K562 (cell line): ENCODE measurements at regions not wholly inside any gene's neighbourhood (a gene's known extent, or its start where the extent isn't known, plus 50 kb on each side); places are given as distances from the start of the nearest gene placed in this dataset.

Source experiments
- ATAC-seq: fragments of 200-7000 bp; cut with Tn5 transposase; 3 replicates; pipeline ENCODE4 v1.9.1; 2020; ENCODE audit warnings: moderate library complexity
- BruUV-seq: library from RNA; stranded (reverse); fragments of 400-500 nt; replicated peaks from 2 replicates; lab custom pipeline; 2021; lab: Mats Ljungman, UMichigan
- CTCF ChIA-PET: fragments of 300-600 bp; formaldehyde crosslinking; extraction: SDS; loops from one replicate; lab custom pipeline; 2021; ENCODE audit warnings: low intra/inter-chr PET ratio; lab: Yijun Ruan, JAX
- POLR2A ChIA-PET: fragments of 300-600, 350-650 bp; sonication (Branson Sonifier 250); formaldehyde crosslinking; extraction: SDS; loops from one replicate; lab custom pipeline; 2021; ENCODE audit warnings: antibody characterized with exemption, inconsistent platforms; lab: Yijun Ruan, JAX
- DNase-seq, 4 experiments: peaks; one replicate each; pipeline versions ENCODE4 v3.0.0 to v3.0.0-alpha.2; 2011 to 2018; ENCODE audit warnings: low spot score in 3 of 4, mixed read lengths in 3 of 4; ENCODE audit errors: extremely low read depth in 1 of 4
- FAIRE-seq: peaks from 2 replicates; lab custom pipeline; 2011; peaks lifted over from hg19 to GRCh38; lab: Jason Lieb, UNC
- H2AFZ ChIP-seq: 2 replicates; pipeline ENCODE4 v1.6.0; 2011; ENCODE audit warnings: low read depth, low read length, control low read depth, inconsistent platforms
- H3K27ac ChIP-seq: fragments of 200-600 bp; 3 replicates; pipeline ENCODE4 v1.8.0; 2011; ENCODE audit warnings: low read depth, mild to moderate bottlenecking, control low read depth, inconsistent platforms, low read length, moderate library complexity, mixed read lengths; ENCODE audit errors: extremely low read depth
- H3K27me3 ChIP-seq, 2 experiments: fragments of 300-600 bp in 1 of 2; 2 replicates in 1 of 2; 3 replicates in 1 of 2; pipeline versions ENCODE4 v1.6.0 to v1.8.0; 2011; ENCODE audit warnings: inconsistent platforms in 2 of 2, low read length in 2 of 2, mild to moderate bottlenecking in 1 of 2, mixed read lengths in 1 of 2, moderate library complexity in 1 of 2; ENCODE audit not compliant: control insufficient read depth in 2 of 2, insufficient read depth in 2 of 2
- H3K36me3 ChIP-seq: fragments of 300-600 bp; 3 replicates; pipeline ENCODE4 v1.8.0; 2011; ENCODE audit warnings: mild to moderate bottlenecking, low read length, inconsistent platforms; ENCODE audit not compliant: control insufficient read depth, insufficient read depth
- H3K4me1 ChIP-seq, 2 experiments: fragments of 200-600 bp in 1 of 2; replicated peaks in 1 of 2; 2 replicates in 1 of 2; 3 replicates in 1 of 2; pipeline versions ENCODE4 v1.5.1 to v1.8.0; 2011; ENCODE audit warnings: inconsistent platforms in 2 of 2, low read length in 2 of 2, mild to moderate bottlenecking in 1 of 2, mixed read lengths in 1 of 2, moderate library complexity in 1 of 2; ENCODE audit not compliant: control insufficient read depth in 2 of 2, insufficient read depth in 2 of 2
- H3K4me2 ChIP-seq: 2 replicates; pipeline ENCODE4 v1.6.1; 2011; ENCODE audit warnings: low read length, control low read depth, inconsistent platforms, mixed read lengths; ENCODE audit not compliant: insufficient read depth
- H3K4me3 ChIP-seq: fragments of 200-600 bp; sonication (generic), shearing (Covaris generic); 2 replicates; pipeline ENCODE4 v1.5.1; 2016; ENCODE audit warnings: control low read depth, inconsistent platforms
- H3K79me2 ChIP-seq: fragments of 200-600 bp; 3 replicates; pipeline ENCODE4 v1.8.0; 2011; ENCODE audit warnings: low read length, inconsistent platforms; ENCODE audit not compliant: control insufficient read depth, insufficient read depth
- H3K9ac ChIP-seq, 2 experiments: 2 replicates each; pipeline versions ENCODE4 v1.6.0 to v1.6.1; 2011; ENCODE audit warnings: low read depth in 2 of 2, low read length in 2 of 2, control low read depth in 1 of 2, inconsistent platforms in 1 of 2, mild to moderate bottlenecking in 1 of 2, mixed read lengths in 1 of 2; ENCODE audit not compliant: insufficient read depth in 1 of 2
- H3K9me1 ChIP-seq: one replicate; pipeline ENCODE4 v1.6.0; 2011; ENCODE audit warnings: inconsistent platforms, mild to moderate bottlenecking, low read length, moderate library complexity; ENCODE audit not compliant: control insufficient read depth, insufficient read depth
- H3K9me3 ChIP-seq: replicated peaks from 2 replicates; pipeline ENCODE4 v1.5.1; 2011; ENCODE audit warnings: low read depth, low read length, inconsistent platforms; ENCODE audit not compliant: control insufficient read depth, insufficient read depth
- H4K20me1 ChIP-seq: replicated peaks from 2 replicates; pipeline ENCODE4 v1.6.1; 2011; ENCODE audit warnings: low read length, inconsistent platforms, mixed read lengths; ENCODE audit not compliant: control insufficient read depth, insufficient read depth
- BMI1 ChIP-seq: fragments of 150-350 bp; IDR thresholded peaks from 2 replicates; pipeline ENCODE4 v1.6.1; 2014; ENCODE audit warnings: low read length
- HMGN3 ChIP-seq: IDR thresholded peaks from 2 replicates; pipeline ENCODE4 v1.6.1; 2011; ENCODE audit warnings: borderline replicate concordance, low read depth, mild to moderate bottlenecking, mixed read lengths, low read length; ENCODE audit not compliant: insufficient read length; ENCODE audit errors: extremely low read depth
- JUN ChIP-seq, 2 experiments: sonication (generic) in 1 of 2; formaldehyde crosslinking in 1 of 2; IDR thresholded peaks; 2 replicates each; pipeline versions ENCODE4 v1.6.1 to v1.8.0; 2012 to 2022; ENCODE audit warnings: borderline replicate concordance in 2 of 2, mild to moderate bottlenecking in 2 of 2, improper control_type of control experiment in 1 of 2, low read depth in 1 of 2, low read length in 1 of 2, missing genetic modification reagents in 1 of 2
- NFRKB ChIP-seq: fragments of 450-650 bp; IDR thresholded peaks from 2 replicates; pipeline ENCODE4 v1.6.1; 2016; ENCODE audit warnings: low read depth
- SETDB1 ChIP-seq: IDR thresholded peaks from one replicate; pipeline ENCODE4 v1.6.1; 2012; ENCODE audit warnings: low read length, control low read depth, inconsistent platforms
- SMAD4 ChIP-seq: fragments of 250-450 bp; sonication (Bioruptor Pico); conservative IDR thresholded peaks from 2 replicates; pipeline ENCODE4 v1.8.0; 2021; ENCODE audit warnings: inconsistent platforms, mild to moderate bottlenecking, moderate library complexity
- TEAD1 ChIP-seq, 2 experiments: fragments of 450-650 bp in 1 of 2; sonication (generic) in 1 of 2; formaldehyde crosslinking; IDR thresholded peaks; 2 replicates each; pipeline versions ENCODE4 v1.4.0 to v1.8.0; 2020 to 2022; ENCODE audit warnings: mild to moderate bottlenecking in 2 of 2, missing genetic modification reagents in 1 of 2
- TOE1 ChIP-seq, 2 experiments: fragments of 450-650 bp in 1 of 2; sonication (generic) in 1 of 2; formaldehyde crosslinking in 1 of 2; IDR thresholded peaks; 2 replicates each; pipeline versions ENCODE4 v1.7.1 to v1.8.0; 2016 to 2022; ENCODE audit warnings: borderline replicate concordance in 2 of 2, mild to moderate bottlenecking in 2 of 2, antibody characterized with exemption in 1 of 2, inconsistent platforms in 1 of 2, low read depth in 1 of 2, missing genetic modification reagents in 1 of 2, moderate library complexity in 1 of 2
- WGBS: fragments of 100-300 bp; shearing (Covaris generic); methylation state at CpG from one replicate; pipeline ENCODE4 v1.1.6; 2016; ENCODE audit warnings: low coverage, mixed read lengths; ENCODE audit not compliant: insufficient coverage; ENCODE audit errors: missing lambda C conversion rate; 5-methylcytosine and 5-hydroxymethylcytosine counted together
- in situ Hi-C: fragments of 300-500 bp; cut with MboI; formaldehyde crosslinking; loops from 4 replicates; pipeline ENCODE4 v1.15.0; 2018; ENCODE audit warnings: inconsistent platforms, mixed read lengths
- intact Hi-C: fragments of 100-400 bp; cut with micrococcal nuclease; formaldehyde crosslinking; loops from 2 replicates; pipeline ENCODE4 v1.14.2; 2022
- TF ChIP-seq, protein P1 (sequence below): fragments of 250-450 bp; sonication (Bioruptor Pico); IDR thresholded peaks from 2 replicates; pipeline ENCODE4 v1.4.0; 2020; ENCODE audit warnings: borderline replicate concordance
- TF ChIP-seq, protein P2 (sequence below): sonication (generic); formaldehyde crosslinking; IDR thresholded peaks from 2 replicates; pipeline ENCODE4 v1.8.1; 2023; ENCODE audit warnings: missing genetic modification reagents, mild to moderate bottlenecking, borderline replicate concordance
- TF ChIP-seq, protein P3 (sequence below): fragments of 250-450 bp; sonication (Bioruptor Pico); IDR thresholded peaks from 2 replicates; pipeline ENCODE4 v1.8.0; 2022; ENCODE audit warnings: moderate library complexity, mild to moderate bottlenecking, inconsistent platforms

DNA sequence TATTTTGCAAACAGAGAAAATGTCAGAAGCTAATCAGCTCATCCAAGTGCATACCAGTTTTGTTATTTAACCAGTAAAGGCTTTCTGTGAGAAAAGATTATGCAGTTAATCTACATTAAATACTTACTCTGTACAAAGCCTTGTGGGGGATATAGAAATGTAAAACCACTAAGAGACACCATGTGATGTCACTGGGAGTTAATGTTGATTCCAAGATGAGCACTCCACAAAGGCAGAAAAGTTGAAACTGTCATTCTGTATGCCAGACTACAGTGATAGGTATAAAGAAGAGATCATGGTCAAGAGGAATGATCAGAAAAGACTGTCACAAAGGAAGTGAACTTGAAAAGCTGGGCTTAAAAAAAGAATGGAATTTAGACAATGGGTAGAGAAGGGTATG is 100.3 kb upstream of the SGIP1 start (continued):
- TF ChIP-seq SETDB1 (no peak), SMAD4 (CRISPR knock-in tag) (no peak), TEAD1 (CRISPR knock-in tag; IDR thresholded peaks at IDR 0.05) (no peak), NFRKB (no peak)

DNA sequence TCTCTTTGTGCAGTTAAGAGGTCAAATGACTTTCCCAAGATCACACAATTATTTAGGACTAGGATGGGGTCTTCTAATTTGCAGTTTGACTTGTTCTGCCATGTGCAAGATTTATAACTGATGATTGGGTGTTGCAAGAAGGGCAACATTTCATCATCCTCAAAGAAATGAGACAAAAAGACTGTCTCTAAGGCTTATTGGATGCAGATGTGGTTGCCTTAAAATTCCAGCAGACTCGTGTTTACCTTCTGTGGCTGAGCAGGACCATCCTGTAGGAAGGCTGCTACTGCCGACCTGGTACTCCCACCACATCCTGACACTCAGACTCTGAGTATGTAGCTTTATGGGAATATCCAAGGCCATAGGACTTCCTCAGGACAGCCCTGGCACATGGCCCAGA is 99.9 kb upstream of the SGIP1 start:
- no TSS peak for BruUV-seq
- POLR2A ChIA-PET, result no interaction called here

More for the DNA sequence above, 99.9 kb upstream of the SGIP1 start:
- Histone ChIP-seq H3K9ac (no peak overlapping the region), H3K4me2 (no peak overlapping the region), H2AFZ (no peak overlapping the region), H3K9me1 (no peaks in the 10 kb centered on the region), H3K4me1 (no peaks in the 10 kb centered on the region), H4K20me1 (no peaks in the 10 kb centered on the region), H3K9me3 (no peaks in the 10 kb centered on the region), H3K4me3 (no peak overlapping the region), H3K27ac (no peak overlapping the region), H3K79me2 (no peaks in the 10 kb centered on the region), H3K27me3 (no peaks in the 10 kb centered on the region), H3K36me3 (no peaks in the 10 kb centered on the region)
- WGBS, result 0% methylated on average over 2 of the region's 2 CpGs
- no peak for DNase-seq
- TF ChIP-seq, protein P1, sequence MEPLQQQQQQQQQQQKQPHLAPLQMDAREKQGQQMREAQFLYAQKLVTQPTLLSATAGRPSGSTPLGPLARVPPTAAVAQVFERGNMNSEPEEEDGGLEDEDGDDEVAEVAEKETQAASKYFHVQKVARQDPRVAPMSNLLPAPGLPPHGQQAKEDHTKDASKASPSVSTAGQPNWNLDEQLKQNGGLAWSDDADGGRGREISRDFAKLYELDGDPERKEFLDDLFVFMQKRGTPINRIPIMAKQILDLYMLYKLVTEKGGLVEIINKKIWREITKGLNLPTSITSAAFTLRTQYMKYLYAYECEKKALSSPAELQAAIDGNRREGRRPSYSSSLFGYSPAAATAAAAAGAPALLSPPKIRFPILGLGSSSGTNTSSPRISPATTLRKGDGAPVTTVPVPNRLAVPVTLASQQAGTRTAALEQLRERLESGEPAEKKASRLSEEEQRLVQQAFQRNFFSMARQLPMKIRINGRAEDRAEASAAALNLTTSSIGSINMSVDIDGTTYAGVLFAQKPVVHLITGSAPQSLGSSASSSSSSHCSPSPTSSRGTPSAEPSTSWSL (CRISPR knock-in tag), result no peak
- no peak for TF ChIP-seq HMGN3
- TF ChIP-seq, protein P2, sequence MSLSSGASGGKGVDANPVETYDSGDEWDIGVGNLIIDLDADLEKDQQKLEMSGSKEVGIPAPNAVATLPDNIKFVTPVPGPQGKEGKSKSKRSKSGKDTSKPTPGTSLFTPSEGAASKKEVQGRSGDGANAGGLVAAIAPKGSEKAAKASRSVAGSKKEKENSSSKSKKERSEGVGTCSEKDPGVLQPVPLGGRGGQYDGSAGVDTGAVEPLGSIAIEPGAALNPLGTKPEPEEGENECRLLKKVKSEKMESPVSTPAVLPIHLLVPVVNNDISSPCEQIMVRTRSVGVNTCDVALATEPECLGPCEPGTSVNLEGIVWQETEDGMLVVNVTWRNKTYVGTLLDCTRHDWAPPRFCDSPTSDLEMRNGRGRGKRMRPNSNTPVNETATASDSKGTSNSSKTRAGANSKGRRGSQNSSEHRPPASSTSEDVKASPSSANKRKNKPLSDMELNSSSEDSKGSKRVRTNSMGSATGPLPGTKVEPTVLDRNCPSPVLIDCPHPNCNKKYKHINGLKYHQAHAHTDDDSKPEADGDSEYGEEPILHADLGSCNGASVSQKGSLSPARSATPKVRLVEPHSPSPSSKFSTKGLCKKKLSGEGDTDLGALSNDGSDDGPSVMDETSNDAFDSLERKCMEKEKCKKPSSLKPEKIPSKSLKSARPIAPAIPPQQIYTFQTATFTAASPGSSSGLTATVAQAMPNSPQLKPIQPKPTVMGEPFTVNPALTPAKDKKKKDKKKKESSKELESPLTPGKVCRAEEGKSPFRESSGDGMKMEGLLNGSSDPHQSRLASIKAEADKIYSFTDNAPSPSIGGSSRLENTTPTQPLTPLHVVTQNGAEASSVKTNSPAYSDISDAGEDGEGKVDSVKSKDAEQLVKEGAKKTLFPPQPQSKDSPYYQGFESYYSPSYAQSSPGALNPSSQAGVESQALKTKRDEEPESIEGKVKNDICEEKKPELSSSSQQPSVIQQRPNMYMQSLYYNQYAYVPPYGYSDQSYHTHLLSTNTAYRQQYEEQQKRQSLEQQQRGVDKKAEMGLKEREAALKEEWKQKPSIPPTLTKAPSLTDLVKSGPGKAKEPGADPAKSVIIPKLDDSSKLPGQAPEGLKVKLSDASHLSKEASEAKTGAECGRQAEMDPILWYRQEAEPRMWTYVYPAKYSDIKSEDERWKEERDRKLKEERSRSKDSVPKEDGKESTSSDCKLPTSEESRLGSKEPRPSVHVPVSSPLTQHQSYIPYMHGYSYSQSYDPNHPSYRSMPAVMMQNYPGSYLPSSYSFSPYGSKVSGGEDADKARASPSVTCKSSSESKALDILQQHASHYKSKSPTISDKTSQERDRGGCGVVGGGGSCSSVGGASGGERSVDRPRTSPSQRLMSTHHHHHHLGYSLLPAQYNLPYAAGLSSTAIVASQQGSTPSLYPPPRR, result no peak
- no peak for TF ChIP-seq BMI1
- no peak for TF ChIP-seq JUN (IDR thresholded peaks at IDR 0.05; ENCODE audit: borderline replicate concordance, low read depth, low read length)
- no peak for TF ChIP-seq JUN (CRISPR knock-in tag; IDR thresholded peaks at IDR 0.05; ENCODE audit: borderline replicate concordance)
- TF ChIP-seq, protein P3, sequence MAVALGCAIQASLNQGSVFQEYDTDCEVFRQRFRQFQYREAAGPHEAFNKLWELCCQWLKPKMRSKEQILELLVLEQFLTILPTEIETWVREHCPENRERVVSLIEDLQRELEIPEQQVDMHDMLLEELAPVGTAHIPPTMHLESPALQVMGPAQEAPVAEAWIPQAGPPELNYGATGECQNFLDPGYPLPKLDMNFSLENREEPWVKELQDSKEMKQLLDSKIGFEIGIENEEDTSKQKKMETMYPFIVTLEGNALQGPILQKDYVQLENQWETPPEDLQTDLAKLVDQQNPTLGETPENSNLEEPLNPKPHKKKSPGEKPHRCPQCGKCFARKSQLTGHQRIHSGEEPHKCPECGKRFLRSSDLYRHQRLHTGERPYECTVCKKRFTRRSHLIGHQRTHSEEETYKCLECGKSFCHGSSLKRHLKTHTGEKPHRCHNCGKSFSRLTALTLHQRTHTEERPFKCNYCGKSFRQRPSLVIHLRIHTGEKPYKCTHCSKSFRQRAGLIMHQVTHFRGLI (CRISPR knock-in tag), result no peak
- no peak for TF ChIP-seq TOE1 (IDR thresholded peaks at IDR 0.05; ENCODE audit: borderline replicate concordance)
- no peak for TF ChIP-seq TOE1 (CRISPR knock-in tag; IDR thresholded peaks at IDR 0.05; ENCODE audit: borderline replicate concordance, low read depth)
- CTCF ChIA-PET, result no interaction called here
- in situ Hi-C loops (no loop called here), intact Hi-C loops (no loop called here)
- ATAC-seq, result no peak
- FAIRE-seq, result no peak
